B cell (primary cell): ENCODE measurements at regions not wholly inside any gene's neighbourhood (a gene's known extent, or its start where the extent isn't known, plus 50 kb on each side); places are given as distances from the start of the nearest gene placed in this dataset.
"Not testable (repeated sequence)": the region's sequence is repeated elsewhere in the genome, so short reads cannot be mapped to it uniquely, and the experiment has no call there.

ENCODE experiments used
- ATAC-seq: fragments of 200-7000 bp; cut with Tn5 transposase; one replicate; pipeline ENCODE4 v1.10.0; 2021; ENCODE audit warnings: low read depth, mild to moderate bottlenecking, moderate number of reproducible peaks, moderate library complexity
- CTCF ChIA-PET: fragments of 350-600 bp; sonication (Branson Sonifier 250); formaldehyde crosslinking; loops from one replicate; lab custom pipeline; 2021; ENCODE audit warnings: antibody characterized with exemption, inconsistent platforms; lab: Charles Lee
- POLR2A ChIA-PET: fragments of 350-600 bp; sonication (Branson Sonifier 250); formaldehyde crosslinking; loops from one replicate; lab custom pipeline; 2021; ENCODE audit warnings: antibody characterized with exemption; lab: Charles Lee
- DNase-seq: peaks from one replicate; pipeline ENCODE4 v3.0.0; 2013
- H2AFZ ChIP-seq: 2 replicates; pipeline ENCODE4 v1.6.1; 2012; ENCODE audit warnings: mild to moderate bottlenecking, low read depth, low read length; ENCODE audit not compliant: insufficient read depth, poor library complexity, severe bottlenecking
- H3K27ac ChIP-seq, 2 donors: 1 replicate in 1 of 2; 2 replicates in 1 of 2; pipeline ENCODE4 v1.5.1; 2012 to 2013; ENCODE audit warnings: low read length in 2 of 2, mild to moderate bottlenecking in 2 of 2, moderate library complexity in 1 of 2
- H3K27me3 ChIP-seq, 4 experiments: fragments of 200-600 bp in 1 of 4; sonication (generic) in 1 of 4; replicated peaks in 1 of 4; 1 replicate in 2 of 4; 2 replicates in 2 of 4; pipeline versions ENCODE4 v1.6.1 to v1.7.0; 2013 to 2016; ENCODE audit warnings: low read length in 3 of 4, mild to moderate bottlenecking in 2 of 4, mixed read lengths in 1 of 4, moderate library complexity in 1 of 4; ENCODE audit not compliant: insufficient read depth in 4 of 4, control insufficient read depth in 3 of 4; ENCODE audit errors: control extremely low read depth in 1 of 4
- H3K36me3 ChIP-seq, 2 experiments: replicated peaks in 1 of 2; 1 replicate in 1 of 2; 2 replicates in 1 of 2; pipeline versions ENCODE4 v1.6.1 to v1.7.1; 2013; ENCODE audit warnings: low read length in 1 of 2; ENCODE audit not compliant: insufficient read depth in 2 of 2, control insufficient read depth in 1 of 2; ENCODE audit errors: control extremely low read depth in 1 of 2, extremely low read depth in 1 of 2
- H3K4me1 ChIP-seq, 2 donors: fragments of 200-600 bp in 1 of 2; sonication (generic) in 1 of 2; 1 replicate in 1 of 2; 2 replicates in 1 of 2; pipeline versions ENCODE4 v1.5.1 to v1.6.1; 2013 to 2017; ENCODE audit warnings: low read length in 2 of 2; ENCODE audit not compliant: control insufficient read depth in 2 of 2, insufficient read depth in 2 of 2
- H3K4me2 ChIP-seq: replicated peaks from 2 replicates; pipeline ENCODE3; 2012; ENCODE audit warnings: mild to moderate bottlenecking, low read depth, low read length; ENCODE audit not compliant: poor library complexity, severe bottlenecking
- H3K4me3 ChIP-seq, 5 experiments: fragments of 200-600 bp in 1 of 5; sonication (generic) in 1 of 5; 1 replicate in 3 of 5; 2 replicates in 2 of 5; pipeline versions ENCODE4 v1.5.1 to v1.7.0; 2011 to 2016; ENCODE audit warnings: low read length in 4 of 5, mild to moderate bottlenecking in 4 of 5, low read depth in 2 of 5, control low read depth in 1 of 5, moderate library complexity in 1 of 5; ENCODE audit not compliant: insufficient read depth in 1 of 5; ENCODE audit errors: control extremely low read depth in 1 of 5, extremely low read depth in 1 of 5
- H3K79me2 ChIP-seq: fragments of 200-600 bp; sonication (generic); one replicate; pipeline ENCODE4 v1.6.0; 2016; ENCODE audit warnings: low read length; ENCODE audit not compliant: control insufficient read depth, insufficient read depth
- H3K9ac ChIP-seq: fragments of 200-600 bp; sonication (generic); 2 replicates; pipeline ENCODE4 v1.6.1; 2017; ENCODE audit warnings: mild to moderate bottlenecking, low read length, moderate library complexity
- H3K9me3 ChIP-seq, 3 donors: one replicate each; pipeline versions ENCODE4 v1.6.1 to v1.7.1; 2013; ENCODE audit warnings: low read length in 2 of 3; ENCODE audit not compliant: control insufficient read depth in 2 of 3, insufficient read depth in 1 of 3; ENCODE audit errors: control extremely low read depth in 1 of 3
- H4K20me1 ChIP-seq: 2 replicates; pipeline ENCODE4 v1.6.0; 2012; ENCODE audit warnings: mild to moderate bottlenecking, low read length; ENCODE audit not compliant: insufficient read depth, control insufficient read depth, poor library complexity, severe bottlenecking
- H3K27ac Mint-ChIP-seq: one replicate; pipeline ENCODE4 v1.8.0; 2021; ENCODE audit warnings: mixed read lengths
- H3K27me3 Mint-ChIP-seq: one replicate; pipeline ENCODE4 v1.8.0; 2021; ENCODE audit warnings: mixed read lengths
- H3K4me1 Mint-ChIP-seq: one replicate; pipeline ENCODE4 v1.8.0; 2021; ENCODE audit warnings: mixed read lengths
- H3K4me3 Mint-ChIP-seq: one replicate; pipeline ENCODE4 v1.8.0; 2021; ENCODE audit warnings: mixed read lengths
- H3K9me3 Mint-ChIP-seq: one replicate; pipeline ENCODE4 v1.8.0; 2022; ENCODE audit warnings: mixed read lengths; ENCODE audit not compliant: insufficient read depth
- EZH2 ChIP-seq: IDR thresholded peaks from 2 replicates; pipeline ENCODE4 v1.6.1; 2012; ENCODE audit warnings: borderline replicate concordance, low read depth, mild to moderate bottlenecking, moderate library complexity, low read length; ENCODE audit not compliant: insufficient read depth, poor library complexity, severe bottlenecking
- WGBS: methylation state at CpG from one replicate; pipeline ENCODE4 v1.1.5; 2013; ENCODE audit warnings: missing lambda C conversion rate; ENCODE audit not compliant: insufficient coverage; 5-methylcytosine and 5-hydroxymethylcytosine counted together
- intact Hi-C: fragments of 100-400 bp; cut with micrococcal nuclease; formaldehyde crosslinking; loops from one replicate; pipeline ENCODE4 v1.10.0; 2022
- TF ChIP-seq, protein P1 (sequence below): fragments of 200-600 bp; IDR thresholded peaks from one replicate; pipeline ENCODE4 v1.8.0; 2022; ENCODE audit warnings: antibody characterized with exemption, mild to moderate bottlenecking

DNA sequence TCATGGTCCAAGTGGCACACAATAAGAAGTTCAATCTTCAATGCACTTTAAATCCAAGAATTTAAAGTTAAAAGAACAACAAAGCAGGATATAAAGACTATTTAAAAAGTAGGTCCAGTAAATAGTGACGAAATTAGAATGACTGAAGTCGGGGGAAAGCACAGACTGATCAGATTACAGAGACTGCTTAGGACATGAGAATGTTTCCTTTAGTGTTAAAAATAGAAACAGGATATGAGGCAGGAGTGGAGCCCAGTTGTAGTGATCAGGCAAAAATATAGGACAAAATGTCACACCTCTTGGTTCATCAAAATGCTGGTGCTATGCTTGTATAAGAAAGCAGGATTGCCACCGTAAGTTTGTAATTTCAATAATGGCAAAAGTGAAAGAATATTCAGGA lies 52.2 kb upstream of the CD163 start:
- Mint-ChIP-seq H3K4me1 (no peaks in the 10 kb centered on the region), H3K4me3 (no peak overlapping the region), H3K27me3 (peaks cover 12% of the 10 kb centered on the region), H3K9me3 (peaks cover 3% of the 10 kb centered on the region), H3K27ac (no peak overlapping the region)
- H4K20me1 ChIP-seq: no peaks in the 10 kb centered on the region
- no peaks in the 10 kb centered on the region for H3K4me1 ChIP-seq
- POLR2A ChIA-PET: no interaction called here
- no peaks in the 10 kb centered on the region for H3K36me3 ChIP-seq
- ATAC-seq (no peak), DNase-seq (no peak)
- no peak overlapping the region for H3K4me3 ChIP-seq
- CTCF ChIA-PET: no interaction called here
- no peaks in the 10 kb centered on the region for H3K27me3 ChIP-seq
- H3K4me2 ChIP-seq: no peak overlapping the region
- no peaks in the 10 kb centered on the region for H3K79me2 ChIP-seq
- 6% methylated on average over 2 of the region's 3 CpGs for WGBS
- H2AFZ ChIP-seq: no peak overlapping the region
- intact Hi-C loops: no loop called here
- no peak for TF ChIP-seq EZH2
- TF ChIP-seq, protein P1, sequence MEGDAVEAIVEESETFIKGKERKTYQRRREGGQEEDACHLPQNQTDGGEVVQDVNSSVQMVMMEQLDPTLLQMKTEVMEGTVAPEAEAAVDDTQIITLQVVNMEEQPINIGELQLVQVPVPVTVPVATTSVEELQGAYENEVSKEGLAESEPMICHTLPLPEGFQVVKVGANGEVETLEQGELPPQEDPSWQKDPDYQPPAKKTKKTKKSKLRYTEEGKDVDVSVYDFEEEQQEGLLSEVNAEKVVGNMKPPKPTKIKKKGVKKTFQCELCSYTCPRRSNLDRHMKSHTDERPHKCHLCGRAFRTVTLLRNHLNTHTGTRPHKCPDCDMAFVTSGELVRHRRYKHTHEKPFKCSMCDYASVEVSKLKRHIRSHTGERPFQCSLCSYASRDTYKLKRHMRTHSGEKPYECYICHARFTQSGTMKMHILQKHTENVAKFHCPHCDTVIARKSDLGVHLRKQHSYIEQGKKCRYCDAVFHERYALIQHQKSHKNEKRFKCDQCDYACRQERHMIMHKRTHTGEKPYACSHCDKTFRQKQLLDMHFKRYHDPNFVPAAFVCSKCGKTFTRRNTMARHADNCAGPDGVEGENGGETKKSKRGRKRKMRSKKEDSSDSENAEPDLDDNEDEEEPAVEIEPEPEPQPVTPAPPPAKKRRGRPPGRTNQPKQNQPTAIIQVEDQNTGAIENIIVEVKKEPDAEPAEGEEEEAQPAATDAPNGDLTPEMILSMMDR: no peak
- H3K9me3 ChIP-seq: no peaks in the 10 kb centered on the region
- no peak overlapping the region for H3K9ac ChIP-seq
- no peak overlapping the region for H3K27ac ChIP-seq

GRCh38 chr12:7554831-7555230 lies 51.3 kb upstream of the CD163 start:
- H3K9me3 Mint-ChIP-seq, H2AFZ ChIP-seq, H3K4me2 ChIP-seq, DNase-seq, H3K4me3 Mint-ChIP-seq, H3K4me3 ChIP-seq, H3K4me1 Mint-ChIP-seq, POLR2A ChIA-PET, H3K9ac ChIP-seq, H4K20me1 ChIP-seq, H3K27ac Mint-ChIP-seq, ATAC-seq, H3K27me3 Mint-ChIP-seq, H3K9me3 ChIP-seq, CTCF ChIA-PET, H3K27me3 ChIP-seq, H3K4me1 ChIP-seq, intact Hi-C loops, H3K79me2 ChIP-seq, H3K36me3 ChIP-seq, H3K27ac ChIP-seq: not testable (repeated sequence)
- no CpG with 5 or more reads among the region's 6 CpGs for WGBS
